SK-N-SH (cell line): ENCODE measurements at regions not wholly inside any gene's neighbourhood (a gene's known extent, or its start where the extent isn't known, plus 50 kb on each side); places are given as distances from the start of the nearest gene placed in this dataset.

ENCODE experiments used
- CTCF ChIA-PET: fragments of 300-600, 350-600 bp; formaldehyde crosslinking; extraction: SDS; loops from one replicate; lab custom pipeline; 2021; lab: Yijun Ruan, JAX
- POLR2A ChIA-PET: fragments of 350-600 bp; sonication (Branson Sonifier 250); formaldehyde crosslinking; extraction: SDS; loops from one replicate; lab custom pipeline; 2020; ENCODE audit warnings: antibody characterized with exemption, inconsistent platforms; lab: Yijun Ruan, JAX
- DNase-seq: peaks from one replicate; pipeline ENCODE4 v3.0.0; 2012
- H2AFZ ChIP-seq: fragments of 200-600 bp; sonication (generic); 2 replicates; pipeline ENCODE4 v1.8.1; 2016; ENCODE audit warnings: antibody characterized with exemption, mild to moderate bottlenecking, low read depth
- H3F3A ChIP-seq: fragments of 200-600 bp; sonication (generic); replicated peaks from 2 replicates; pipeline ENCODE3; 2016; ENCODE audit warnings: antibody characterized with exemption, mild to moderate bottlenecking; ENCODE audit not compliant: insufficient read depth
- H3K27ac ChIP-seq, 2 experiments: fragments of 200-500 bp in 1 of 2; fragments of 200-600 bp in 1 of 2; sonication (Bioruptor generic) in 1 of 2; sonication (generic), shearing (Covaris generic) in 1 of 2; 2 replicates each; pipeline versions ENCODE4 v1.5.1 to v1.6.1; 2014 to 2016; ENCODE audit warnings: low read depth in 2 of 2, inconsistent platforms in 1 of 2, low read length in 1 of 2, mild to moderate bottlenecking in 1 of 2, mixed read lengths in 1 of 2
- H3K27me3 ChIP-seq: fragments of 200-600 bp; sonication (generic), shearing (Covaris generic); 2 replicates; pipeline ENCODE4 v1.6.1; 2016; ENCODE audit warnings: mixed run types; ENCODE audit not compliant: insufficient read depth
- H3K36me3 ChIP-seq, 2 experiments: fragments of 200-500 bp in 1 of 2; fragments of 200-600 bp in 1 of 2; sonication (Bioruptor generic) in 1 of 2; sonication (generic) in 1 of 2; replicated peaks in 1 of 2; 2 replicates each; pipeline versions ENCODE3 to v1.5.1; 2014 to 2016; ENCODE audit warnings: low read length in 1 of 2, mild to moderate bottlenecking in 1 of 2; ENCODE audit not compliant: insufficient read depth in 2 of 2, control insufficient read depth in 1 of 2
- H3K4me1 ChIP-seq, 2 experiments: fragments of 200-500 bp in 1 of 2; fragments of 200-600 bp in 1 of 2; sonication (Bioruptor generic) in 1 of 2; sonication (generic), shearing (Covaris generic) in 1 of 2; 2 replicates each; pipeline versions ENCODE4 v1.5.1 to v1.6.1; 2014 to 2016; ENCODE audit warnings: low read depth in 1 of 2, low read length in 1 of 2, mixed run types in 1 of 2; ENCODE audit not compliant: insufficient read depth in 2 of 2, control insufficient read depth in 1 of 2
- H3K4me2 ChIP-seq: fragments of 200-600 bp; sonication (generic), shearing (Covaris generic); 2 replicates; pipeline ENCODE4 v1.6.1; 2017; ENCODE audit warnings: mixed run types
- H3K4me3 ChIP-seq, 2 experiments: fragments of 200-500 bp in 1 of 2; fragments of 200-600 bp in 1 of 2; sonication (Bioruptor generic) in 1 of 2; sonication (generic), shearing (Covaris generic) in 1 of 2; 2 replicates each; pipeline versions ENCODE4 v1.5.1 to v1.8.1; 2014 to 2016; ENCODE audit warnings: low read depth in 2 of 2, inconsistent platforms in 1 of 2, low read length in 1 of 2, mild to moderate bottlenecking in 1 of 2, mixed read lengths in 1 of 2, moderate library complexity in 1 of 2
- H3K79me2 ChIP-seq: fragments of 200-600 bp; sonication (generic); 2 replicates; pipeline ENCODE4 v1.8.1; 2017; ENCODE audit warnings: mild to moderate bottlenecking; ENCODE audit not compliant: insufficient read depth
- H3K9ac ChIP-seq: fragments of 200-600 bp; sonication (generic); 2 replicates; pipeline ENCODE4 v1.6.1; 2017; ENCODE audit warnings: mixed run types
- H3K9me2 ChIP-seq: fragments of 200-600 bp; sonication (generic); 2 replicates; pipeline ENCODE4 v1.6.1; 2017; ENCODE audit warnings: mixed run types
- H3K9me3 ChIP-seq: fragments of 200-600 bp; sonication (generic); 2 replicates; pipeline ENCODE4 v1.6.1; 2017; ENCODE audit warnings: mixed run types, mild to moderate bottlenecking, moderate library complexity
- H4K20me1 ChIP-seq: fragments of 200-600 bp; sonication (generic); 2 replicates; pipeline ENCODE4 v1.6.1; 2017; ENCODE audit warnings: mild to moderate bottlenecking, mixed run types; ENCODE audit not compliant: insufficient read depth
- CHD2 ChIP-seq: fragments of 150-350 bp; IDR thresholded peaks from 2 replicates; pipeline ENCODE4 v1.6.1; 2018; ENCODE audit warnings: low read length; ENCODE audit not compliant: partially characterized antibody
- CTCF ChIP-seq: fragments of 200-600 bp; sonication (generic); IDR thresholded peaks from 2 replicates; pipeline ENCODE4 v1.6.1; 2017; ENCODE audit warnings: antibody characterized with exemption, mild to moderate bottlenecking, moderate library complexity
- ELF1 ChIP-seq: IDR thresholded peaks from 2 replicates; pipeline ENCODE4 v1.4.0; 2012
- EZH2phosphoT487 ChIP-seq: fragments of 200-600 bp; sonication (generic); IDR thresholded peaks from 2 replicates; pipeline ENCODE4 v1.6.1; 2017; ENCODE audit warnings: low read depth, mixed run types, mild to moderate bottlenecking, antibody characterized with exemption, moderate library complexity, borderline replicate concordance
- IRF3 ChIP-seq: fragments of 150-350 bp; IDR thresholded peaks from 2 replicates; pipeline ENCODE4 v1.6.1; 2016; ENCODE audit warnings: mild to moderate bottlenecking, low read depth, low read length
- JUND ChIP-seq: IDR thresholded peaks from 2 replicates; pipeline ENCODE4 v1.4.0; 2012
- MAX ChIP-seq: IDR thresholded peaks from 2 replicates; pipeline ENCODE4 v1.4.0; 2012; ENCODE audit warnings: low read depth
- MEF2A ChIP-seq: IDR thresholded peaks from 2 replicates; pipeline ENCODE4 v1.4.0; 2012; ENCODE audit warnings: low read depth, borderline replicate concordance
- NFIC ChIP-seq: IDR thresholded peaks from 2 replicates; pipeline ENCODE4 v1.4.0; 2012; ENCODE audit warnings: borderline replicate concordance
- PBX3 ChIP-seq: IDR thresholded peaks from 2 replicates; pipeline ENCODE4; 2012
- POLR2AphosphoS5 ChIP-seq: IDR thresholded peaks from 2 replicates; pipeline ENCODE4 v1.6.1; 2012; ENCODE audit warnings: low read depth, low read length
- RAD21 ChIP-seq: IDR thresholded peaks from 2 replicates; pipeline ENCODE4 v1.6.1; 2012; ENCODE audit warnings: mild to moderate bottlenecking, low read length
- RCOR1 ChIP-seq: fragments of 150-350 bp; IDR thresholded peaks from 2 replicates; pipeline ENCODE4 v1.6.1; 2017; ENCODE audit warnings: antibody characterized with exemption, low read length
- RFX5 ChIP-seq: IDR thresholded peaks from 2 replicates; pipeline ENCODE4 v1.6.1; 2012; ENCODE audit warnings: mild to moderate bottlenecking, improper control_type of control experiment, low read length
- SMC3 ChIP-seq: IDR thresholded peaks from 2 replicates; pipeline ENCODE4 v1.6.1; 2012; ENCODE audit warnings: low read depth, low read length, improper control_type of control experiment
- TCF12 ChIP-seq: IDR thresholded peaks from 2 replicates; pipeline ENCODE4 v1.4.0; 2012
- USF1 ChIP-seq: IDR thresholded peaks from 2 replicates; pipeline ENCODE4 v1.4.0; 2012; ENCODE audit warnings: low read depth, borderline replicate concordance
- ZBTB33 ChIP-seq: IDR thresholded peaks from 2 replicates; pipeline ENCODE4 v1.4.0; 2012; ENCODE audit warnings: low read depth, borderline replicate concordance
- WGBS: methylation state at CpG from one replicate; pipeline ENCODE4 v1.1.6; 2017; ENCODE audit warnings: low lambda C conversion rate; 5-methylcytosine and 5-hydroxymethylcytosine counted together

GRCh38 chr1:189496768-189497167 is 980.9 kb downstream of the BRINP3 start:
- Histone ChIP-seq H3K4me2 (no peak overlapping the region), H3F3A (no peaks in the 10 kb centered on the region), H3K4me1 (no peaks in the 10 kb centered on the region; a peak in 1 of 4 replicates), H3K9me2 (no peaks in the 10 kb centered on the region), H3K27ac (no peak overlapping the region), H3K4me3 (no peak overlapping the region), H3K79me2 (no peaks in the 10 kb centered on the region), H4K20me1 (no peaks in the 10 kb centered on the region), H3K9ac (no peak overlapping the region), H2AFZ (no peak overlapping the region), H3K9me3 (no peaks in the 10 kb centered on the region), H3K36me3 (no peaks in the 10 kb centered on the region), H3K27me3 (no peaks in the 10 kb centered on the region)
- WGBS = 74% methylated on average over 2 of the region's 2 CpGs
- no peak for DNase-seq
- ChIA-PET CTCF (no interaction called here), POLR2A (no interaction called here)
- TF ChIP-seq RFX5 (no peak), EZH2phosphoT487 (no peak), MAX (no peak), POLR2AphosphoS5 (no peak), JUND (no peak), SMC3 (no peak), NFIC (no peak), TCF12 (no peak), CTCF (no peak), PBX3 (no peak), ELF1 (no peak), ZBTB33 (no peak), IRF3 (no peak), USF1 (no peak), RAD21 (no peak), MEF2A (no peak), CHD2 (no peak), RCOR1 (no peak)
